WTC11 (cell line): ENCODE measurements at regions not wholly inside any gene's neighbourhood (a gene's known extent, or its start where the extent isn't known, plus 50 kb on each side); places are given as distances from the start of the nearest gene placed in this dataset.
A peak's percentile ranks its signal among the peaks of the same experiment; 100 is the strongest.

Experiments
- ATAC-seq: fragments of 200-7000 bp; cut with Tn5 transposase; 2 replicates; pipeline ENCODE4 v1.10.0; 2021; ENCODE audit warnings: mild to moderate bottlenecking, moderate library complexity
- CTCF ChIA-PET: fragments of 300-600 bp; sonication (Branson Sonifier 250); formaldehyde crosslinking; loops from one replicate; lab custom pipeline; 2021; ENCODE audit warnings: antibody characterized with exemption; lab: Charles Lee
- POLR2A ChIA-PET: fragments of 350-600 bp; sonication (Branson Sonifier 250); formaldehyde crosslinking; loops from one replicate; lab custom pipeline; 2021; ENCODE audit warnings: antibody characterized with exemption; lab: Charles Lee
- DNase-seq: peaks from one replicate; pipeline ENCODE4 v3.0.0; 2021; ENCODE audit warnings: low spot score
- H3K27ac Mint-ChIP-seq: 2 replicates; pipeline ENCODE4 v1.8.0; 2021; ENCODE audit warnings: mixed read lengths
- H3K27me3 Mint-ChIP-seq: 2 replicates; pipeline ENCODE4 v1.8.0; 2021; ENCODE audit warnings: low read depth, mild to moderate bottlenecking, moderate library complexity, mixed read lengths
- H3K36me3 Mint-ChIP-seq: 2 replicates; pipeline ENCODE4 v1.8.0; 2021; ENCODE audit warnings: mixed read lengths
- H3K4me1 Mint-ChIP-seq: 2 replicates; pipeline ENCODE4 v1.8.0; 2022; ENCODE audit warnings: mixed read lengths
- H3K4me3 Mint-ChIP-seq: 2 replicates; pipeline ENCODE4 v1.8.0; 2021; ENCODE audit warnings: mild to moderate bottlenecking, moderate library complexity, mixed read lengths
- H3K9me3 Mint-ChIP-seq: 2 replicates; pipeline ENCODE4 v1.8.0; 2021; ENCODE audit warnings: mixed read lengths
- CBFB ChIP-seq: sonication (generic); formaldehyde crosslinking; IDR thresholded peaks from 2 replicates; pipeline ENCODE4 v1.8.1; 2022; ENCODE audit warnings: mild to moderate bottlenecking, low read depth, missing genetic modification reagents
- CREB1 ChIP-seq: sonication (generic); formaldehyde crosslinking; IDR thresholded peaks from 2 replicates; pipeline ENCODE4 v1.8.0; 2023; ENCODE audit warnings: mild to moderate bottlenecking, missing genetic modification reagents
- EMX1 ChIP-seq: fragments of 250-450 bp; sonication (Bioruptor Pico); IDR thresholded peaks from 2 replicates; pipeline ENCODE4 v1.8.0; 2021; ENCODE audit warnings: mild to moderate bottlenecking
- ETV6 ChIP-seq: sonication (generic); formaldehyde crosslinking; IDR thresholded peaks from 2 replicates; pipeline ENCODE4 v1.8.1; 2022; ENCODE audit warnings: mild to moderate bottlenecking, missing genetic modification reagents
- GRHL2 ChIP-seq: fragments of 250-450 bp; sonication (Bioruptor Pico); IDR thresholded peaks from 2 replicates; pipeline ENCODE4 v1.8.0; 2022; ENCODE audit warnings: mild to moderate bottlenecking, moderate library complexity; ENCODE audit not compliant: insufficient replicate concordance, severe bottlenecking
- MXD4 ChIP-seq: fragments of 250-450 bp; sonication (Bioruptor Pico); IDR thresholded peaks from 2 replicates; pipeline ENCODE4 v1.8.0; 2021; ENCODE audit warnings: mild to moderate bottlenecking, moderate library complexity, borderline replicate concordance
- NR1H2 ChIP-seq: sonication (generic); formaldehyde crosslinking; IDR thresholded peaks from 2 replicates; pipeline ENCODE4 v1.9.0; 2021; ENCODE audit warnings: mild to moderate bottlenecking, moderate library complexity, missing genetic modification reagents
- RORB ChIP-seq: fragments of 250-450 bp; sonication (Bioruptor Pico); IDR thresholded peaks from 2 replicates; pipeline ENCODE4 v1.9.0; 2021; ENCODE audit warnings: mild to moderate bottlenecking
- TEAD1 ChIP-seq: sonication (generic); formaldehyde crosslinking; IDR thresholded peaks from 2 replicates; pipeline ENCODE4 v1.8.0; 2022; ENCODE audit warnings: mild to moderate bottlenecking, missing genetic modification reagents
- ZNF423 ChIP-seq: fragments of 250-450 bp; sonication (Bioruptor Pico); IDR thresholded peaks from 2 replicates; pipeline ENCODE4 v2.1.2; 2022; ENCODE audit warnings: mild to moderate bottlenecking, moderate library complexity
- TF ChIP-seq, protein P1 (sequence below): sonication (generic); formaldehyde crosslinking; IDR thresholded peaks from 2 replicates; pipeline ENCODE4 v1.8.0; 2022; ENCODE audit warnings: mild to moderate bottlenecking, missing genetic modification reagents
- TF ChIP-seq, protein P2 (sequence below): sonication (generic); formaldehyde crosslinking; IDR thresholded peaks from 2 replicates; pipeline ENCODE4 v1.8.0; 2022; ENCODE audit warnings: mild to moderate bottlenecking, missing genetic modification reagents
- TF ChIP-seq, protein P3 (sequence below): sonication (generic); formaldehyde crosslinking; IDR thresholded peaks from 2 replicates; pipeline ENCODE4 v1.8.1; 2022; ENCODE audit warnings: mild to moderate bottlenecking, missing genetic modification reagents, moderate library complexity, borderline replicate concordance
- TF ChIP-seq, protein P4 (sequence below): sonication (generic); formaldehyde crosslinking; IDR thresholded peaks from 2 replicates; pipeline ENCODE4 v1.8.1; 2023; ENCODE audit warnings: mild to moderate bottlenecking, missing genetic modification reagents
- TF ChIP-seq, protein P5 (sequence below): sonication (generic); formaldehyde crosslinking; IDR thresholded peaks from 2 replicates; pipeline ENCODE4 v1.8.0; 2023; ENCODE audit warnings: missing genetic modification reagents, mild to moderate bottlenecking, borderline replicate concordance
- TF ChIP-seq, protein P6 (sequence below): fragments of 250-450 bp; sonication (Bioruptor Pico); IDR thresholded peaks from 2 replicates; pipeline ENCODE4 v2.1.2; 2022; ENCODE audit warnings: mild to moderate bottlenecking, moderate library complexity
- TF ChIP-seq, protein P7 (sequence below): sonication (generic); formaldehyde crosslinking; IDR thresholded peaks from 2 replicates; pipeline ENCODE4 v1.8.0; 2022; ENCODE audit warnings: mild to moderate bottlenecking, missing genetic modification reagents

DNA sequence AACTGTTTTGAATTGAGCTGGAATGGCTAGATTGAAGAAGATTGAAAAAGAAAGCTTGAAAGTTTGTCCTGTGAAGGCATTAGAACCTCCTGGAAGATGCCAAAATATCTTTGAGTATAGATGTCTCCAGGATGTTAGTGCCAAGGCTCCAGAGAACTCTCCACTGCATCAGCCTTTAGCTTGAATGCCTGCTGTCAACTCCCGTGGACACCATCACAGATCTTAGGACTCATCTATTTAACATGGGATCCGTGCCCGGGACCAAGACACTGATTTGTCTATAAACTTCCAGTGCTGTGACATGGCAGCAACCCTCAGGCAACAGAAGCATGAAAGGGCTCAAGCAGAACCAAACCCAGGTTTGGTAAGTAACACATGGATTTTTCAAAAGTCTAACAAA is 670.9 kb upstream of the ST8SIA4 start (continued):
- TF ChIP-seq, protein P1, sequence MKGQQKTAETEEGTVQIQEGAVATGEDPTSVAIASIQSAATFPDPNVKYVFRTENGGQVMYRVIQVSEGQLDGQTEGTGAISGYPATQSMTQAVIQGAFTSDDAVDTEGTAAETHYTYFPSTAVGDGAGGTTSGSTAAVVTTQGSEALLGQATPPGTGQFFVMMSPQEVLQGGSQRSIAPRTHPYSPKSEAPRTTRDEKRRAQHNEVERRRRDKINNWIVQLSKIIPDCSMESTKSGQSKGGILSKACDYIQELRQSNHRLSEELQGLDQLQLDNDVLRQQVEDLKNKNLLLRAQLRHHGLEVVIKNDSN (CRISPR knock-in tag) = no peak
- TF ChIP-seq GRHL2 (CRISPR knock-in tag) (no peak), NR1H2 (CRISPR knock-in tag) (no peak), CREB1 (CRISPR knock-in tag) (no peak), TEAD1 (CRISPR knock-in tag) (no peak)
- TF ChIP-seq, protein P2, sequence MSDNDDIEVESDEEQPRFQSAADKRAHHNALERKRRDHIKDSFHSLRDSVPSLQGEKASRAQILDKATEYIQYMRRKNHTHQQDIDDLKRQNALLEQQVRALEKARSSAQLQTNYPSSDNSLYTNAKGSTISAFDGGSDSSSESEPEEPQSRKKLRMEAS (CRISPR knock-in tag) = no peak
- TF ChIP-seq, all 79 proteins: peak for 0

DNA sequence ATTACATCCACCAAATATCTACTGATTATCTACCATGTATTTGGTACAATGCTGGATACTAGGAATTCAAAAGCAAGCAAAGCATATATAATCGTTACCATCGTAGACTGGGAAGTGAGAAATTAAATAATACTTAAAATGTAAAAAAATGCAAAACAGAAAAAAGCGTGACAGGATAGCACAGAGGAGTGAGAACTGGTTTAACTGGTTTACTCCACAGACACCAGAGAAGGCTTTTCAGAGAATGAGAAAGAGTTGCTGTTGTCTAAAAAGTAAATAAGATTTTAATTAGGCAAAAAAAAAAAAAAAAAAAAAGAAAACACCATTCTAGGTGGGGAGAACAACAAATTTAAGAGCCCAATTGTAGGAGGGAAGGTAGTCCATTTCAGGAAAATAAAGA is 657.9 kb upstream of the ST8SIA4 start:
- Mint-ChIP-seq H3K4me3 (peak overlapping the region; percentile 22; the same call in 1 of the 2 replicates), H3K27me3 (no peaks in the 10 kb centered on the region), H3K9me3 (peaks cover 20% of the 10 kb centered on the region), H3K4me1 (peaks cover 30% of the 10 kb centered on the region), H3K27ac (peak overlapping the region; percentile 62), H3K36me3 (peaks cover 13% of the 10 kb centered on the region)
- TF ChIP-seq, protein P3, sequence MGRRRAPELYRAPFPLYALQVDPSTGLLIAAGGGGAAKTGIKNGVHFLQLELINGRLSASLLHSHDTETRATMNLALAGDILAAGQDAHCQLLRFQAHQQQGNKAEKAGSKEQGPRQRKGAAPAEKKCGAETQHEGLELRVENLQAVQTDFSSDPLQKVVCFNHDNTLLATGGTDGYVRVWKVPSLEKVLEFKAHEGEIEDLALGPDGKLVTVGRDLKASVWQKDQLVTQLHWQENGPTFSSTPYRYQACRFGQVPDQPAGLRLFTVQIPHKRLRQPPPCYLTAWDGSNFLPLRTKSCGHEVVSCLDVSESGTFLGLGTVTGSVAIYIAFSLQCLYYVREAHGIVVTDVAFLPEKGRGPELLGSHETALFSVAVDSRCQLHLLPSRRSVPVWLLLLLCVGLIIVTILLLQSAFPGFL (CRISPR knock-in tag) = no peak
- TF ChIP-seq, protein P4, sequence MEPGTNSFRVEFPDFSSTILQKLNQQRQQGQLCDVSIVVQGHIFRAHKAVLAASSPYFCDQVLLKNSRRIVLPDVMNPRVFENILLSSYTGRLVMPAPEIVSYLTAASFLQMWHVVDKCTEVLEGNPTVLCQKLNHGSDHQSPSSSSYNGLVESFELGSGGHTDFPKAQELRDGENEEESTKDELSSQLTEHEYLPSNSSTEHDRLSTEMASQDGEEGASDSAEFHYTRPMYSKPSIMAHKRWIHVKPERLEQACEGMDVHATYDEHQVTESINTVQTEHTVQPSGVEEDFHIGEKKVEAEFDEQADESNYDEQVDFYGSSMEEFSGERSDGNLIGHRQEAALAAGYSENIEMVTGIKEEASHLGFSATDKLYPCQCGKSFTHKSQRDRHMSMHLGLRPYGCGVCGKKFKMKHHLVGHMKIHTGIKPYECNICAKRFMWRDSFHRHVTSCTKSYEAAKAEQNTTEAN (CRISPR knock-in tag) = no peak
- TF ChIP-seq, protein P5, sequence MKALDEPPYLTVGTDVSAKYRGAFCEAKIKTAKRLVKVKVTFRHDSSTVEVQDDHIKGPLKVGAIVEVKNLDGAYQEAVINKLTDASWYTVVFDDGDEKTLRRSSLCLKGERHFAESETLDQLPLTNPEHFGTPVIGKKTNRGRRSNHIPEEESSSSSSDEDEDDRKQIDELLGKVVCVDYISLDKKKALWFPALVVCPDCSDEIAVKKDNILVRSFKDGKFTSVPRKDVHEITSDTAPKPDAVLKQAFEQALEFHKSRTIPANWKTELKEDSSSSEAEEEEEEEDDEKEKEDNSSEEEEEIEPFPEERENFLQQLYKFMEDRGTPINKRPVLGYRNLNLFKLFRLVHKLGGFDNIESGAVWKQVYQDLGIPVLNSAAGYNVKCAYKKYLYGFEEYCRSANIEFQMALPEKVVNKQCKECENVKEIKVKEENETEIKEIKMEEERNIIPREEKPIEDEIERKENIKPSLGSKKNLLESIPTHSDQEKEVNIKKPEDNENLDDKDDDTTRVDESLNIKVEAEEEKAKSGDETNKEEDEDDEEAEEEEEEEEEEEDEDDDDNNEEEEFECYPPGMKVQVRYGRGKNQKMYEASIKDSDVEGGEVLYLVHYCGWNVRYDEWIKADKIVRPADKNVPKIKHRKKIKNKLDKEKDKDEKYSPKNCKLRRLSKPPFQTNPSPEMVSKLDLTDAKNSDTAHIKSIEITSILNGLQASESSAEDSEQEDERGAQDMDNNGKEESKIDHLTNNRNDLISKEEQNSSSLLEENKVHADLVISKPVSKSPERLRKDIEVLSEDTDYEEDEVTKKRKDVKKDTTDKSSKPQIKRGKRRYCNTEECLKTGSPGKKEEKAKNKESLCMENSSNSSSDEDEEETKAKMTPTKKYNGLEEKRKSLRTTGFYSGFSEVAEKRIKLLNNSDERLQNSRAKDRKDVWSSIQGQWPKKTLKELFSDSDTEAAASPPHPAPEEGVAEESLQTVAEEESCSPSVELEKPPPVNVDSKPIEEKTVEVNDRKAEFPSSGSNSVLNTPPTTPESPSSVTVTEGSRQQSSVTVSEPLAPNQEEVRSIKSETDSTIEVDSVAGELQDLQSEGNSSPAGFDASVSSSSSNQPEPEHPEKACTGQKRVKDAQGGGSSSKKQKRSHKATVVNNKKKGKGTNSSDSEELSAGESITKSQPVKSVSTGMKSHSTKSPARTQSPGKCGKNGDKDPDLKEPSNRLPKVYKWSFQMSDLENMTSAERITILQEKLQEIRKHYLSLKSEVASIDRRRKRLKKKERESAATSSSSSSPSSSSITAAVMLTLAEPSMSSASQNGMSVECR (CRISPR knock-in tag) = no peak
- TF ChIP-seq, protein P6, sequence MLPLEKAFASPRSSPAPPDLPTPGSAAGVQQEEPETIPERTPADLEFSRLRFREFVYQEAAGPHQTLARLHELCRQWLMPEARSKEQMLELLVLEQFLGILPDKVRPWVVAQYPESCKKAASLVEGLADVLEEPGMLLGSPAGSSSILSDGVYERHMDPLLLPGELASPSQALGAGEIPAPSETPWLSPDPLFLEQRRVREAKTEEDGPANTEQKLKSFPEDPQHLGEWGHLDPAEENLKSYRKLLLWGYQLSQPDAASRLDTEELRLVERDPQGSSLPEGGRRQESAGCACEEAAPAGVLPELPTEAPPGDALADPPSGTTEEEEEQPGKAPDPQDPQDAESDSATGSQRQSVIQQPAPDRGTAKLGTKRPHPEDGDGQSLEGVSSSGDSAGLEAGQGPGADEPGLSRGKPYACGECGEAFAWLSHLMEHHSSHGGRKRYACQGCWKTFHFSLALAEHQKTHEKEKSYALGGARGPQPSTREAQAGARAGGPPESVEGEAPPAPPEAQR (CRISPR knock-in tag) = no peak
- TF ChIP-seq, protein P7, sequence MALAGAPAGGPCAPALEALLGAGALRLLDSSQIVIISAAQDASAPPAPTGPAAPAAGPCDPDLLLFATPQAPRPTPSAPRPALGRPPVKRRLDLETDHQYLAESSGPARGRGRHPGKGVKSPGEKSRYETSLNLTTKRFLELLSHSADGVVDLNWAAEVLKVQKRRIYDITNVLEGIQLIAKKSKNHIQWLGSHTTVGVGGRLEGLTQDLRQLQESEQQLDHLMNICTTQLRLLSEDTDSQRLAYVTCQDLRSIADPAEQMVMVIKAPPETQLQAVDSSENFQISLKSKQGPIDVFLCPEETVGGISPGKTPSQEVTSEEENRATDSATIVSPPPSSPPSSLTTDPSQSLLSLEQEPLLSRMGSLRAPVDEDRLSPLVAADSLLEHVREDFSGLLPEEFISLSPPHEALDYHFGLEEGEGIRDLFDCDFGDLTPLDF (CRISPR knock-in tag) = no peak
- no peak for TF ChIP-seq RORB
- no peak for DNase-seq
- ChIA-PET CTCF (no interaction called here), POLR2A (no interaction called here)
- ATAC-seq = peak; percentile 55; the same call in 1 of the 2 replicates

DNA sequence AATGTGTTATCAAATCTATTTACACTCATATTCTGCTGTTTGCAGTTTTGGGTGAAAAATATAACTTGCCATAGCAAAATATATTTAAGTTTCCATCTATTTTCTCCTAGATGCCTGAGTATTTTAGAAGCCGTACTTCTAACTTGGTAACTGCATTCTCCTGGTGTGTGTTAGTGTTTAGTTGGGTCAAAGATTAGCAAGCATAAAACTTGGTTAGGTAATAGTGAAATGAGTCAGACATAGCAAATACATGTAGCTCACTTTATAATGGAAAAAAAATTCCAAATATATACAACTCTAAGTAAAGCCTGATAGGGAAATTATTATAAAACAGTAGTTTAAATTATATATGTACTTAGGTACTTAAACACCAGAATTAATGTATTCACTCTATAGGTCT is 640.7 kb upstream of the ST8SIA4 start:
- DNase-seq (no peak), ATAC-seq (no peak)
- H3K27ac Mint-ChIP-seq = no peak overlapping the region
- H3K36me3 Mint-ChIP-seq = no peaks in the 10 kb centered on the region
- CTCF ChIA-PET = no interaction called here
- H3K27me3 Mint-ChIP-seq = no peaks in the 10 kb centered on the region
- TF ChIP-seq, protein P6 (CRISPR knock-in tag) = no peak
- TF ChIP-seq ETV6 (CRISPR knock-in tag) (no peak), MXD4 (CRISPR knock-in tag) (no peak), CBFB (CRISPR knock-in tag) (no peak), ZNF423 (CRISPR knock-in tag) (no peak), EMX1 (CRISPR knock-in tag) (no peak)
- H3K4me3 Mint-ChIP-seq = no peak overlapping the region
- H3K9me3 Mint-ChIP-seq = no peaks in the 10 kb centered on the region
- H3K4me1 Mint-ChIP-seq = peaks cover 5% of the 10 kb centered on the region; the same call in 1 of the 2 replicates
- POLR2A ChIA-PET = no interaction called here
